IMR-90 (cell line): ENCODE measurements at regions not wholly inside any gene's neighbourhood (a gene's known extent, or its start where the extent isn't known, plus 50 kb on each side); places are given as distances from the start of the nearest gene placed in this dataset.

Source experiments
- ATAC-seq: fragments of 200-7000 bp; cut with Tn5 transposase; 2 replicates; pipeline ENCODE4 v1.9.1; 2020; ENCODE audit warnings: low read depth, mild to moderate bottlenecking, moderate library complexity
- BruUV-seq: library from RNA; stranded (reverse); fragments of 400-500 nt; replicated peaks from 2 replicates; lab custom pipeline; 2021; lab: Mats Ljungman, UMichigan
- CTCF ChIA-PET: fragments of 300-600 bp; formaldehyde crosslinking; extraction: SDS; loops from one replicate; lab custom pipeline; 2021; ENCODE audit warnings: antibody characterized with exemption; lab: Yijun Ruan, JAX
- POLR2A ChIA-PET: fragments of 300-600 bp; sonication (Branson Sonifier 250); formaldehyde crosslinking; loops from one replicate; lab custom pipeline; 2022; ENCODE audit warnings: antibody characterized with exemption; ENCODE audit not compliant: unreplicated experiment; lab: Charles Lee
- DNase-seq: peaks from one replicate; pipeline ENCODE4 v3.0.0; 2013
- H2AFZ ChIP-seq: replicated peaks from 2 replicates; pipeline ENCODE3; 2013; ENCODE audit warnings: low read length, mild to moderate bottlenecking; ENCODE audit not compliant: poor library complexity
- H2AK5ac ChIP-seq: 2 replicates; pipeline ENCODE4 v1.6.1; 2013; ENCODE audit warnings: low read depth, low read length, inconsistent platforms
- H2AK9ac ChIP-seq: replicated peaks from 2 replicates; pipeline ENCODE3; 2013; ENCODE audit warnings: mild to moderate bottlenecking, low read depth, low read length, moderate library complexity; ENCODE audit not compliant: poor library complexity
- H2BK120ac ChIP-seq: 2 replicates; pipeline ENCODE4 v1.6.1; 2013; ENCODE audit warnings: low read depth, low read length, inconsistent platforms
- H2BK15ac ChIP-seq: 3 replicates; pipeline ENCODE4 v1.6.1; 2013; ENCODE audit warnings: low read depth, low read length, inconsistent platforms
- H2BK20ac ChIP-seq: 2 replicates; pipeline ENCODE4 v1.6.1; 2013; ENCODE audit warnings: low read depth, mild to moderate bottlenecking, inconsistent platforms, low read length, moderate library complexity
- H2BK5ac ChIP-seq: 2 replicates; pipeline ENCODE4 v1.6.1; 2013; ENCODE audit warnings: mild to moderate bottlenecking, low read depth, low read length, inconsistent platforms; ENCODE audit not compliant: poor library complexity, severe bottlenecking
- H3K14ac ChIP-seq: replicated peaks from 2 replicates; pipeline ENCODE4 v1.6.1; 2013; ENCODE audit warnings: low read depth, low read length, inconsistent platforms
- H3K18ac ChIP-seq: 2 replicates; pipeline ENCODE4 v1.6.1; 2013; ENCODE audit warnings: low read depth, low read length, control low read depth
- H3K23ac ChIP-seq: 2 replicates; pipeline ENCODE4 v1.6.1; 2013; ENCODE audit warnings: low read depth, low read length, inconsistent platforms
- H3K27ac ChIP-seq: 2 replicates; pipeline ENCODE4 v1.5.1; 2013; ENCODE audit warnings: mild to moderate bottlenecking, control low read depth, low read length; ENCODE audit not compliant: insufficient read depth
- H3K27me3 ChIP-seq: 2 replicates; pipeline ENCODE4 v1.6.1; 2013; ENCODE audit warnings: low read length; ENCODE audit not compliant: control insufficient read depth, insufficient read depth
- H3K36me3 ChIP-seq: 2 replicates; pipeline ENCODE4 v1.6.1; 2013; ENCODE audit warnings: low read length, mixed read lengths; ENCODE audit not compliant: control insufficient read depth, insufficient read depth
- H3K4ac ChIP-seq: 2 replicates; pipeline ENCODE4 v1.6.1; 2013; ENCODE audit warnings: low read depth, low read length, inconsistent platforms
- H3K4me1 ChIP-seq: 2 replicates; pipeline ENCODE4 v1.6.1; 2013; ENCODE audit warnings: low read length, mixed read lengths; ENCODE audit not compliant: control insufficient read depth, insufficient read depth
- H3K4me2 ChIP-seq: 2 replicates; pipeline ENCODE4 v1.6.1; 2013; ENCODE audit warnings: low read depth, mild to moderate bottlenecking, control low read depth, low read length, moderate library complexity
- H3K4me3 ChIP-seq: 2 replicates; pipeline ENCODE4 v1.5.1; 2013; ENCODE audit warnings: low read depth, mild to moderate bottlenecking, control low read depth, low read length, moderate library complexity; ENCODE audit not compliant: insufficient read depth
- H3K56ac ChIP-seq: 2 replicates; pipeline ENCODE4 v1.6.1; 2013; ENCODE audit warnings: low read length, inconsistent platforms; ENCODE audit not compliant: insufficient read depth; ENCODE audit errors: extremely low read depth
- H3K79me1 ChIP-seq, 2 experiments: 2 replicates each; pipeline ENCODE4 v1.6.1; 2013; ENCODE audit warnings: low read length in 2 of 2, inconsistent platforms in 1 of 2, low read depth in 1 of 2
- H3K9ac ChIP-seq: 2 replicates; pipeline ENCODE4 v1.6.1; 2013; ENCODE audit warnings: low read depth, low read length, control low read depth
- H3K9me1 ChIP-seq: 2 replicates; pipeline ENCODE4 v1.6.1; 2013; ENCODE audit warnings: low read length, inconsistent platforms; ENCODE audit not compliant: insufficient read depth
- H3K9me3 ChIP-seq: 2 replicates; pipeline ENCODE4 v1.6.1; 2013; ENCODE audit warnings: low read length; ENCODE audit not compliant: control insufficient read depth, insufficient read depth
- H4K20me1 ChIP-seq: 2 replicates; pipeline ENCODE4 v1.6.1; 2013; ENCODE audit warnings: low read length, inconsistent platforms; ENCODE audit not compliant: insufficient read depth
- H4K5ac ChIP-seq: 2 replicates; pipeline ENCODE4 v1.6.1; 2013; ENCODE audit warnings: mild to moderate bottlenecking, low read depth, low read length, control low read depth
- H4K8ac ChIP-seq, 2 experiments: 2 replicates each; pipeline ENCODE4 v1.6.1; 2013; ENCODE audit warnings: low read depth in 2 of 2, low read length in 2 of 2, control low read depth in 1 of 2, inconsistent platforms in 1 of 2
- H4K91ac ChIP-seq: 2 replicates; pipeline ENCODE4 v1.6.1; 2013; ENCODE audit warnings: low read depth, low read length, inconsistent platforms; ENCODE audit not compliant: insufficient read depth
- BHLHE40 ChIP-seq: fragments of 150-350 bp; IDR thresholded peaks from 2 replicates; pipeline ENCODE4 v1.6.1; 2016; ENCODE audit warnings: mild to moderate bottlenecking, low read depth, low read length
- POLR2A ChIP-seq: IDR thresholded peaks from 2 replicates; pipeline ENCODE4 v1.6.1; 2012; ENCODE audit warnings: mild to moderate bottlenecking, low read depth, low read length
- RFX5 ChIP-seq: IDR thresholded peaks from 2 replicates; pipeline ENCODE4 v1.8.0; 2012; ENCODE audit warnings: low read depth, mild to moderate bottlenecking, low read length, moderate library complexity
- WGBS, 2 experiments: methylation state at CpG; one replicate each; pipeline versions ENCODE4 v1.1.5 to v1.1.7; 2013; ENCODE audit warnings: missing lambda C conversion rate in 2 of 2; ENCODE audit not compliant: insufficient read length in 1 of 2; ENCODE audit errors: extremely low coverage in 2 of 2; 5-methylcytosine and 5-hydroxymethylcytosine counted together
- dilution Hi-C: fragments of 300-500 bp; cut with HindIII; formaldehyde crosslinking; loops from one replicate; pipeline ENCODE4 v1.14.3; 2018; ENCODE audit warnings: low sequenced_read_pairs; ENCODE audit not compliant: unreplicated experiment
- in situ Hi-C: fragments of 300-500 bp; cut with MboI; formaldehyde crosslinking; loops from 3 replicates; pipeline ENCODE4 v1.14.3; 2019; ENCODE audit warnings: low sequenced_read_pairs, inconsistent platforms, mixed read lengths
- intact Hi-C: fragments of 100-400 bp; cut with micrococcal nuclease; formaldehyde crosslinking; loops from 2 replicates; pipeline ENCODE4 v1.10.0; 2022

- H4K20me1 ChIP-seq = no peaks in the 10 kb centered on the region
- DNase-seq = no peak
- no peaks in the 10 kb centered on the region for H3K9me1 ChIP-seq
- CTCF ChIA-PET = interaction anchor here (0.6 kb wide), 2 partner anchors 14 to 21 kb away, joined by 3 to 4 read pairs; no protein-coding TSS in a partner anchor
- in situ Hi-C loops = no loop called here
- H3K79me1 ChIP-seq = no peaks in the 10 kb centered on the region
- no peak overlapping the region for H3K14ac ChIP-seq
- H2BK5ac ChIP-seq = no peak overlapping the region
- no peak overlapping the region for H2AK9ac ChIP-seq
- dilution Hi-C loops = no loop called here
- no peaks in the 10 kb centered on the region for H3K4me1 ChIP-seq
- no TSS peak for BruUV-seq
- H2AFZ ChIP-seq = no peak overlapping the region
- intact Hi-C loops = no loop called here
- no CpG with 5 or more reads among the region's 2 CpGs for WGBS, 2 experiments
- H4K5ac ChIP-seq = no peak overlapping the region
- no peak overlapping the region for H2BK120ac ChIP-seq
- H3K36me3 ChIP-seq = no peaks in the 10 kb centered on the region
- no peak for ATAC-seq
- H2BK20ac ChIP-seq = no peak overlapping the region
- H2BK15ac ChIP-seq = no peak overlapping the region
- H3K56ac ChIP-seq = no peak overlapping the region
- H3K4me3 ChIP-seq = no peak overlapping the region
- H3K4me2 ChIP-seq = no peak overlapping the region
- H3K9ac ChIP-seq = no peak overlapping the region
- no peaks in the 10 kb centered on the region for H3K27me3 ChIP-seq
- POLR2A ChIA-PET = no interaction called here
- no peak overlapping the region for H4K91ac ChIP-seq
- H3K4ac ChIP-seq = no peak overlapping the region
- TF ChIP-seq POLR2A = no peak
- TF ChIP-seq BHLHE40 = no peak
- TF ChIP-seq RFX5 = no peak
- no peak overlapping the region for H3K18ac ChIP-seq
- no peak overlapping the region for H4K8ac ChIP-seq
- no peak overlapping the region for H3K27ac ChIP-seq
- no peak overlapping the region for H3K23ac ChIP-seq
- no peak overlapping the region for H2AK5ac ChIP-seq
- H3K9me3 ChIP-seq = no peaks in the 10 kb centered on the region
These were observed 614.6 kb downstream of the SUCLG1 start for GRCh38 chr2:83844490-83844889.
